Astrocyte of the spinal cord (primary cell): ENCODE measurements at regions not wholly inside any gene's neighbourhood (a gene's known extent, or its start where the extent isn't known, plus 50 kb on each side); places are given as distances from the start of the nearest gene placed in this dataset.
"Not testable (repeated sequence)": the region's sequence is repeated elsewhere in the genome, so short reads cannot be mapped to it uniquely, and the experiment has no call there.

ENCODE experiments used
- DNase-seq: peaks from one replicate; pipeline ENCODE4 v3.0.0; 2011; ENCODE audit warnings: low read depth, low spot score
- H3K4me3 ChIP-seq: 2 replicates; pipeline ENCODE4 v1.5.1; 2011; ENCODE audit warnings: low read depth, mild to moderate bottlenecking, low read length, moderate library complexity
- in situ Hi-C: cut with HindIII; loops from 2 replicates; pipeline ENCODE4 v1.10.0; 2017; ENCODE audit warnings: low sequenced_read_pairs

DNA sequence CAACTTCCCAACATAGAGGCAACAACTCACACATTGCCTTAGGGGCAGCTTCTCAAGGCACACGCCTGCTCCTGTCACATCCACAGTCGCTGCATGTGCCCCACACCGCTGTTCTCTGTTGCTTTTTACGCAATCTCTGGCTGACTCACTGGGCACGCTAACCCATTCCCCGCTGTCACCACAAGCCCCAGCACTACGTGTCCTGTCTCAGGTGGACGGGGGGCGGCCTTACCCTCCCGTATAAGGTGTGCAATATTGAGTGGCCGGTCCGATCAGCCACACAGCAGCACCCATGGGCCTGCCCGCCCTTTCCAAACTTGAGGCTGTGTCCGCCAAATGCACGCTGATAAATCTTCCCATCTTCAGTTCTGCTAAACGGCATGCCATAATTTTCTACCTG lies 75.5 kb upstream of the TNK2 start:
- H3K4me3 ChIP-seq, DNase-seq, in situ Hi-C loops: not testable (repeated sequence)

DNA sequence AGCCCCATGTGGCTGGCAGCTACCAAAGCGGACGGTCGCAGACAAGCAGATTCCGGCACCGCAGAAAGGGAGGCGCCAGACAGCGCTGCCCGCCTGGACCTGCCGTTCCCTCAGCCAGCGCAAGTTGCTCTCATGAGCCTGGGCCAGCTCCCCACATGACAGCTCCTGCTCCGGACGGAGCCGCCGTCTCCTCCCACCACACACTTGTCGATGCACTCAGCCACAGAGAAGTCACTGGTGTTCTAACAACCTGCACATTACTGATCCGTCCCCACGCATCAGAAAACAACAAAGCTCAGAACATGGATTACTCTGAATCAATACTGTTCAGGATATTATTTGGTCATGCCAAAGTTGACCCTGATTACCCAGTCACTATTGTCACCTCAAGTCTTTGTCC lies 74.4 kb upstream of the TNK2 start:
- DNase-seq, H3K4me3 ChIP-seq, in situ Hi-C loops: not testable (repeated sequence)

DNA sequence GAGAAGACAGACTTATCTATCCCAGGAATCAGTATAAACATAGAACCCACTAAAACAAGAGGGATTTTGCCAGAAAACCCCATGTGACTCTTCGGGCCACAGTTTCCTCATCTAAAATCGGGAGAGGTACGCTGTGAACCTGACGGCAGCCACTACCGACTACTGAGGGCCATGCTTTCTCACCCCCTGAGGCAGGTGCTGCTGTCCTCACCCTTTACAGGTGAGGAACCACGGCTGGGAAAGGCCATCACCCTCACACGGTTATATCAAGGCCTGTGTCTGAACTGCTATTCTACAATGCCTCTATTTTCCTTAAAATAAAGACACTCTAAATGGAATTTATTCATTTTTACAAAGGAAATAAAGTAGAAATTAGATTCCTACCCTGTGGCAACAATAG lies 73.4 kb upstream of the TNK2 start:
- DNase-seq, H3K4me3 ChIP-seq, in situ Hi-C loops: not testable (repeated sequence)

DNA sequence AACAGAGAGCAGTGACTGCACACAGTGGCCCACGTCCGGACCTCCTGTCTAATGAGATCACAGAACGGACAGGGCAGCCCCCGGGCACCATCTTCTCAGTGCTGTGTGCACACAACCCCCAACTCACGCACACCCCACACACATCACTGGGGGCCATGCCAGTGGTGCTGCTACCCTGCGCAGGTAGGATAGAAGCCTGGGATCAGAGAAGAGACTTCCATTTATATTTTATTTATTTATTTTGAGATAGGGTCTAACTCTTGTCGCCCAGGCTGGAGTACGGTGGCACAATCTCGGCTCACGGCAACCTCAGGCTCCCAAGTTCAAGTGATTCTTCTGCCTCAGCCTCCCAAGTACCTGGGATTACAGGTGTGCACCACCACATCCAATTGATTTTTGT lies 71.5 kb upstream of the TNK2 start:
- in situ Hi-C loops, DNase-seq, H3K4me3 ChIP-seq: not testable (repeated sequence)

DNA sequence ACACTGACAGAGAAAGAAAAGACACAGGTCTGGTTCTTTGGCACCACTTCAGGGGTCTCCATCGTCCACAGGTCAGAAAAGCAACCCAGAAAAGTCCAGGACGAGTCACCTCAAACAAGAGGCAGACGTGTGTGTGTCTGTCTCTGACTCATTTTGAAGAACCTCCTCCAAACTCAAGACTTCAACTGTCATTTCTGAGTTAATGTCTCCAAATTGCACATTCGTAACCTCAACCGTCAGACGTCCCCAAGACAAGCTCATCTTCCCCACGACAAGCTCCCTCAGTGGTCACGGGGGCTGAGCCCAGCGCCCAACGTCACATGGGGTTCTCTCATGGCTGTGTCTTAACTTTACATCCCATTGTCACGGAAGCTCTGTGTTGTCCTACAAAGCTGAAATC lies 70.2 kb upstream of the TNK2 start:
- DNase-seq, in situ Hi-C loops, H3K4me3 ChIP-seq: not testable (repeated sequence)

DNA sequence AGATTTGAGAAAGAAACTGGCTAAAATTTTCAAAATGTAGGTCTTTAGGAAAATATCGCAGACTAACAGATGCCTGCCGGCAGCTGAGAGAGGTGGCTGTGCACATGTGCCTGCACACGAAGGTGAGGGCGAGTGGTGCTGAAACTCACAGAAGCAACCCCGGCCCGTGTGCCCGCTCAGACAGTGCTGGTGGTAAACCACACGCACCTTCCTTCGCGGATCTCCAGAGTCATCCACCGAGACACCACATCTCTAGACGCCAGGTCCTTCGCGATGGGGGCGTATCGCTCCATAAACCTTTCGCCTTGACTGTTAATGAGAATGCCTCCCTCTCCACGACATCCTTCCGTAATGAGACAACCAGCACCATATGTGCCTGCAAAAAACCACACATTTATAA lies 68.5 kb upstream of the TNK2 start:
- in situ Hi-C loops, H3K4me3 ChIP-seq, DNase-seq: not testable (repeated sequence)

DNA sequence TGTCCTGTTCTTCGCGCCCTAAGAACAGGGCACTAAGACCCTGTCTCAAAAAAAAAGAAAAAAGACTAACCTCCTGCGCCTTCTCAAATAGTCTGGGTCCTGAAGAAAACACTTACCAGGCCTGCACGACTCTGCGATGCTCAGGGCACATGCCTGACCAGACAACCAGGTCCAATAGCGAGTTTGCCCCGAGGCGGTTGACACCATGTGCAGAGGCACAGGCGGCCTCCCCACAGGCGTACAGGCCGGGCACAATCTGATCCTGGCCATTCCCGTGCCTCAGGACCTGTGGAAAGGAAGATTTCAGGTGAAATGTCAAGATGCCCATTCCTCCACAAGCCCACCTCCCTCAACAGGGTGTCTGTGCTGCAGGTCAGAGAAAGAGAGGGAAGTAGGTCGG lies 65.9 kb upstream of the TNK2 start:
- in situ Hi-C loops, H3K4me3 ChIP-seq, DNase-seq: not testable (repeated sequence)

DNA sequence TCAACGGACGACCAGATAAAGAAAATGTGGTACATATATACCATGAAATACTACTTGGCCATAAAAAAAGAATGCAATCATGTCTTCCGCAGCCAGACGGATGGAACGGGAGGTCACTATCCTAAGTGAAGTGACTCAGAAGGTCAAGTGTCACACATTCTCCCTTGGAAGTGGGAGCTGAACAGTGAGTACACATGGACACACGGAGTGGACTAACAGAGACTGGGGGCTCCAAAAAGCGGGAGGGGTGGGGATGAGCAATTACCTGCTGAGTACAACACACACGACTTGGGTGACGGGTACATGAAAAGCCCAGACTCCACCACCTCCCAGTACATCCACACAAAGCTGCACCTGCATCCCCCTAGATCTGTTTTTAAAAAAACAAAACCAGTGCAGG lies 62.5 kb upstream of the TNK2 start:
- H3K4me3 ChIP-seq, in situ Hi-C loops, DNase-seq: not testable (repeated sequence)

DNA sequence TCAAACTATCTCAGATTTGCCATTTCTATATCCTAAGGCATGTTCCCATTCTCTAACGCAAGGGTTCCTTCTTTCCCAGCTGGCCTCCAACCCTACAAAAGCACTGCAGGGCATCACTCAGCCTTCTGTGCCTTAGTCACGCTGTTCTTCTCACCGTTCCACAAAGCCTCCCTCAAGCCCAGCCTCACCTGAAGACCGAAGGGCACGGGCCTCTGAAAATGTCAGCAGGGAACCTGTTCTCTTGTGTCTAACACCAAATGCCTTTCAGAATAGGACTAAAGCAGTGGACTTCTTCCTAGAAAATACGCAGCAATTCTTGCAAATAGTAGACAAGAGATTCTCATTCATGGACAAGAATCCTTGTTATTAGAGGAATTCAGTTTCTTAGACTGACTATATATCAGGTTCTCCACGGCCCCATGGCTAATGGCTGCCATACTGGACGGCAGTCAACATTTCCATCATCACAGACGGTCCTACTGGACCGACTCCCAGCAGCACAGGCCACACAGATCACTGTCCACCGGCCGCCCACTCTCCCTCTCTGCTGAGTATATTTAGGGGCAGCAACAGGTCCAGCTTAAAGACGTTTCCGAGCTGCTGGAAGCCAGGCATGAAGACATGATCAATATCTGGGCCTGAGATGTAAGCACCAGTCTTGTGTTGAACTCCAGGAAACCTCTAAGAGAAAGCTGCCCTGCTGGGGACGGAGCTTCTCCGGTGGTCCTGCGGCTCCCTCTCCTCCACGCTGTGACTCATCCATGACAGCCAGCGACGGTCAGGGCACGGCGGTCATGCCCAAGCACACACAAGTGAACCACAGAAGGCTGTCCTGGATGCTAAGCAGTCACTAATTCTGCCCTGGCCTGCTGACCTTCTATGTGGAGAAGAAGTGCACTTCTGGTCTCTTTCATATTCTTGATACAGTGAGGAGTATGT lies 61.8 kb upstream of the TNK2 start:
- H3K4me3 ChIP-seq, in situ Hi-C loops, DNase-seq: not testable (repeated sequence)

DNA sequence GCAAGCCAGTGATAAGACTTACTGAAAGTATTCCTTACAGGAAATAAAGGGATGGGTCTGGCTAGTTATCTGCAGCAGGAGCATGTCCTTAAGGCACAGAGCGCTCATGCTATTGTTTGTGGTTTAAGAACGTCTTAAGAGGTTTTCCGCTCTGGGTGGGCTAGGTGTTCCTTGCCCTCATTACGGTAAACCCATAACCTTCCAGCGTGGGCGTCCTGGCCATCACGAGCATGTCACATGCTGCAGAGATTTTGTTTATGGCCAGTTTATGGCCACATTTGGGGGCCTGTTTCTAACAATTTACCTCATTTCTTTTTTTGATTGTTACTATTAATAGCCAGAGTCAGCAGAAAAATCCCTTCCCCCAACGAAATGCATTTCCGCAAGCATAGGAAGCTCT lies 61.0 kb upstream of the TNK2 start:
- H3K4me3 ChIP-seq, DNase-seq, in situ Hi-C loops: not testable (repeated sequence)

DNA sequence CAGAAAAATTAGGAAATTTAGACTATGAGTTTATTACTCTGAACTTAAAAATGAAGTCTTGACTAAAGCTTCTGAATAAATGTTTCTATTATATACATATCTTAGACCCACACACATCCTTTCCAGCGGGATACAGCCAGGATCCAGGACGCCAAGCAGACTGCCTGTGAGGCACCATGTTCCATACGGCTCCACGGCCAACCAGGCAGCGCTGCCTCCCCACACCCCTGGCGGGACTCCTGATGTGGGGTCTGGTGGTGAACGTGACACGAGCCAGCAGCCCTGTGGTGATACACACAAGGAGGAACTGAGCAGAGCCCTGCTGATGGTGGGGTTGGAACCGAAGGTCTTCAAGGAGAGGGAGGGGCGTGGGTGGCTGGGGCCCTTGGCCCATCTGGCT lies 59.8 kb upstream of the TNK2 start:
- DNase-seq, H3K4me3 ChIP-seq, in situ Hi-C loops: not testable (repeated sequence)

DNA sequence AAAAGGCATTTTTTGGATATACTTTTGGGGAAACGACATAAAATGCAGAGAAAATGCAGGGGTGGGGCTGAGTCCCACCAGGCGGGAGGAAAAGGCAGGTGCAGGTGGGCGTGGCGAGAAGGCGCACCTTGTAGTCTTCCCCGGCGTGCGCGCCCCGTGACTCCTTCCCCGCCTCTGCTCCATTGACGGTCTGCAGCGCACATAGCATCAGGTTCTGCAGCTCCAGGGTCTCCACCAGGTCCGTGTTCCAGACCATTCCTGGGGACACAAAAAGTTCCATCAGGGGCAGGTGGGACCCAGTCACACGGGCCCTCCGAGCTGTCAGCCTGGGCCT lies 59.0 kb upstream of the TNK2 start:
- H3K4me3 ChIP-seq, in situ Hi-C loops, DNase-seq: not testable (repeated sequence)

DNA sequence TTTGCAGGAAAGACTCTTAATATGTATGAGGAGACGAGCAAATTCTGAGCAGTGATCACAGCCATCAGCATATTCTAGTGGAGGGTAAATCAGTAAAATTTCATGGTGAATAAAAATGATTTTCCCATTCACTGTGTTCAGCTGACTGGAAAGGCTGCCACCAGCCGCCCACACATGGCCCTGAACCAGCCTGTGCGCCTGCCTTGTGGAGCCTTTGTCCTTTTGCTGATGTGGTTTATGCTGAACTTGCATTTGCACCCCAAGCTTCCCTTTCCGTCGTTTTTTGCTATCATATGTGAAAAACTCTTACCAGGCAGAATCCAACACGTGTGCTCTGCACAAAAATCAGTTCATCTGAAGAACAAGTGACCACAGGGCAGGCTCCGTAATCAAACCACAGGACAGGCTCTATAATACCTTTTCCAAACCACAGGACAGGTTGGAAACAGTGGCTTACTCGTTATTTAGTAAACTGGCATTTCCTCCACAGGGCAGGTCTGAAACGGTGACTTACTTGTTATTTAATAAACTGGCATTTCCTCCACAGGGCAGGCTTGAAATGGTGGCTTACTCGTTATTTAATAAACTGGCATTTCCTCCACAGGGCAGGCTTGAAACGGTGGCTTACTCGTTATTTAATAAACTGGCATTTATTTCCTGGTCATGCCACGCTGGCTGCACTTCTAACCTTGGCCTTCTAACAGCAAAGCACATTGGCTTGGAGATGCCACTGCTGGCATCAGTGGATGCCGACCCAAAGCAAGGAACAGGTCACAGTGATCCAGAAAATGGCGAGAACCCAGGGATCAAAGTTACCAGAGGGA lies 58.4 kb upstream of the TNK2 start:
- DNase-seq, H3K4me3 ChIP-seq, in situ Hi-C loops: not testable (repeated sequence)

DNA sequence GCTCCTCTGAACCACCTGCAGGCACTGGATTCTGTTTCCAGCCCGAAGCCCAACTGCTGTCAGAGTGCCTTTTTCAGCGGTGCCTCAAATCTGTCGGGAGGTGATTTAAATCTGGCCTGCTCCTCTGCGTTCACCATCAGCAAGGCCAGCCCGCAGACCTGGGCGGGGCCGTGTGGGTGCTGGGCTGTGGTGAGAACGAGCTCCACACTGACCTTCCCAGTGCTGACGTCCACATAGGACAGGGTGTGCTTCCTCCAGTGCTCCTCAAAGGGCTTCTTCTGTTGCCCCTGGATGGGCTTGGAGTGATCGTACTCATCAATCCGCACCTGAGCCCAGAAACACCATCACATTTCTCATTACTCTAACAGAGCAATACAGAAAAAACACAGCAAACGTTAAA lies 56.9 kb upstream of the TNK2 start:
- DNase-seq, H3K4me3 ChIP-seq, in situ Hi-C loops: not testable (repeated sequence)

DNA sequence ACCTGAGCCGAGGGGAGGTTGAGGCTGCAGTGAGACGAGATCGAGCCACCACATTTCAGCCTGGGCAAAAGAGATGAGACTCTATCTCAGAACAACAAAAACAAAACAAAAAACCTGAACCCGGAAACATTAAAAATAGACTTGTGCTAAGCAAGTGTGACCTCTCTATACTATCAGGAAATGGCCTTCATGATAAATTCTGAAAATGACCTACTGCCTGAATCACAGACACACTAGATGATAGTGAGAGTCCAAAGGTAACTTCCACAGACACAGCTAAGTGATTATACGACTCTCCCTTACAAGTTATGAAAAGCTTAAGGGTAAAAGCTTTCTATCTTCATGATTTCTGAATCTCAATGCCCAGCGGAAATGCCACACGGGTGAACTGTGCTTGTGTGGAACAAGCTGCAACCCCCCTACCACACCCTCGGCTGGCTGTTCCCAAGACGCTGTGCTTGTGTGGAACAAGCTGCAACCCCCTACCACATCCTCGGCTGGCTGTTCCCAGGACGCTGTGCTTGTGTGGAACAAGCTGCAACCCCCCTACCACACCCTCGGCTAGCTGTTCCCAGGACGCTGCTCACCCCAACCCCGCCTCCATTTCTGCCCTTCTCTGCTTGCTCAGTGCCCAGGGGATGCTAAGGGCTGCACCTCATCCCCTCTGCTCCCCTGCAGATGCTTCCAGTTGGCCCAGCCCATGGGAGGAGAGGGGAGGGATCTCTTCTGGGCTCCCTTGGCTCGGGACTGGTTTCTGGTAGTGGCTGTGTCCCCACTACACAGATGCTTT lies 56.2 kb upstream of the TNK2 start:
- in situ Hi-C loops, H3K4me3 ChIP-seq, DNase-seq: not testable (repeated sequence)

DNA sequence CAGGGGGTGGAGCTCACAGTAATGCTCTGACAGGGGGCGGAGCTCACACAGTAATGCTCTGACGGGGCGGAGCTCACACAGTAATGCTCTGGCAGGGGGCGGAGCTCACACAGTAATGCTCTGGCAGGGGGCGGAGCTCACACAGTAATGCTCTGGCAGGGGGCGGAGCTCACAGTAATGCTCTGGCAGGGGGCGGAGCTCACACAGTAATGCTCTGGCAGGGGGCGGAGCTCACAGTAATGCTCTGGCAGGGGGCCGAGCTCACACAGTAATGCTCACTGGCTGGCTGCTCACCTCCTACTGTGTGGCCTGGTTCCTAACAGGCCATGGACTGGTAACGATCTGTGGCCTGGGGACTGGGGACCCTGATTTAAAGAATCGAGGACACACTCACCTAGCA lies 53.9 kb upstream of the TNK2 start:
- in situ Hi-C loops, H3K4me3 ChIP-seq, DNase-seq: not testable (repeated sequence)
